ENCODE measurements at regions not wholly inside any gene's neighbourhood (a gene's known extent, or its start where the extent isn't known, plus 50 kb on each side); places are given as distances from the start of the nearest gene placed in this dataset.

GRCh38 chr2:195475336-195475735 is 181.7 kb upstream of the SLC39A10 start:
- POLR2A ChIA-PET, result no interaction called here
- H3K27me3 ChIP-seq (replicated peaks in 1 of 4; ENCODE audit: control extremely low read depth in 1 of 4, control insufficient read depth in 3 of 4, insufficient read depth in 4 of 4, low read length in 3 of 4), result no peaks in the 10 kb centered on the region

GRCh38 chr2:195473862-195474261 is 183.2 kb upstream of the SLC39A10 start:
- H3K79me2 ChIP-seq (ENCODE audit: control insufficient read depth, insufficient read depth, low read length), result no peaks in the 10 kb centered on the region
- no peaks in the 10 kb centered on the region for H3K9me3 ChIP-seq (ENCODE audit: control extremely low read depth in 1 of 3, control insufficient read depth in 2 of 3, insufficient read depth in 1 of 3, low read length in 2 of 3)
- H3K27ac ChIP-seq (ENCODE audit: low read length in 2 of 2), result no peak overlapping the region
- H3K27me3 ChIP-seq (replicated peaks in 1 of 4; ENCODE audit: control extremely low read depth in 1 of 4, control insufficient read depth in 3 of 4, insufficient read depth in 4 of 4, low read length in 3 of 4), result no peaks in the 10 kb centered on the region
- Mint-ChIP-seq H3K4me3 (no peak overlapping the region), H3K4me1 (peaks cover 19% of the 10 kb centered on the region), H3K27me3 (no peaks in the 10 kb centered on the region), H3K27ac (no peak overlapping the region), H3K9me3 (ENCODE audit: insufficient read depth) (peaks cover 3% of the 10 kb centered on the region)
- DNase-seq, result no peak
- H3K4me1 ChIP-seq (ENCODE audit: control insufficient read depth in 2 of 2, insufficient read depth in 2 of 2, low read length in 2 of 2), result peaks cover 28 to 32% of the 10 kb centered on the region in 2 donors
- H3K4me3 ChIP-seq (ENCODE audit: control extremely low read depth in 1 of 5, extremely low read depth in 1 of 5, insufficient read depth in 1 of 5, low read depth in 2 of 5, low read length in 4 of 5), result no peak overlapping the region
- TF ChIP-seq EZH2 (IDR thresholded peaks at IDR 0.05; ENCODE audit: borderline replicate concordance, insufficient read depth, low read depth, low read length, poor library complexity, severe bottlenecking), result no peak
- TF ChIP-seq CTCF (IDR thresholded peaks at IDR 0.05), result no peak
- no peak for ATAC-seq (ENCODE audit: low read depth)
- CTCF ChIA-PET, result no interaction called here
- no peaks in the 10 kb centered on the region for H4K20me1 ChIP-seq (ENCODE audit: control insufficient read depth, insufficient read depth, low read length, poor library complexity, severe bottlenecking)
- POLR2A ChIA-PET, result no interaction called here
- 43% methylated on average over 2 of the region's 6 CpGs for WGBS (ENCODE audit: insufficient coverage)
- H3K9ac ChIP-seq (ENCODE audit: low read length), result no peak overlapping the region
- intact Hi-C loops (cut with micrococcal nuclease), result no loop called here
- H3K36me3 ChIP-seq (replicated peaks in 1 of 2; ENCODE audit: control extremely low read depth in 1 of 2, control insufficient read depth in 1 of 2, extremely low read depth in 1 of 2, insufficient read depth in 2 of 2, low read length in 1 of 2), result no peaks in the 10 kb centered on the region
- no peak overlapping the region for H3K4me2 ChIP-seq (replicated peaks; ENCODE audit: low read depth, low read length, poor library complexity, severe bottlenecking)
- H2AFZ ChIP-seq (ENCODE audit: insufficient read depth, low read depth, low read length, poor library complexity, severe bottlenecking), result no peak overlapping the region

More at GRCh38 chr2:195475336-195475735, 181.7 kb upstream of the SLC39A10 start:
- intact Hi-C loops (cut with micrococcal nuclease), result no loop called here
- DNase-seq (no peak), ATAC-seq (ENCODE audit: low read depth) (no peak)
- H3K4me2 ChIP-seq (replicated peaks; ENCODE audit: low read depth, low read length, poor library complexity, severe bottlenecking), result no peak overlapping the region
- peaks cover 3% of the 10 kb centered on the region for H3K9me3 Mint-ChIP-seq (ENCODE audit: insufficient read depth)
- CTCF ChIA-PET, result interaction anchor here (1.0 kb wide), 1 partner anchor 23 kb away, joined by 3 read pairs; no protein-coding TSS in a partner anchor
- no peak overlapping the region for H3K27ac Mint-ChIP-seq
- H3K4me1 Mint-ChIP-seq, result peaks cover 19% of the 10 kb centered on the region
- no peaks in the 10 kb centered on the region for H4K20me1 ChIP-seq (ENCODE audit: control insufficient read depth, insufficient read depth, low read length, poor library complexity, severe bottlenecking)
- 90% methylated on average over 5 of the region's 5 CpGs for WGBS (ENCODE audit: insufficient coverage)
- TF ChIP-seq EZH2 (IDR thresholded peaks at IDR 0.05; ENCODE audit: borderline replicate concordance, insufficient read depth, low read depth, low read length, poor library complexity, severe bottlenecking), result no peak
- no peak for TF ChIP-seq CTCF (IDR thresholded peaks at IDR 0.05)
- no peaks in the 10 kb centered on the region for H3K9me3 ChIP-seq (ENCODE audit: control extremely low read depth in 1 of 3, control insufficient read depth in 2 of 3, insufficient read depth in 1 of 3, low read length in 2 of 3)
- H3K79me2 ChIP-seq (ENCODE audit: control insufficient read depth, insufficient read depth, low read length), result no peaks in the 10 kb centered on the region
- H3K4me1 ChIP-seq (ENCODE audit: control insufficient read depth in 2 of 2, insufficient read depth in 2 of 2, low read length in 2 of 2), result peaks cover 14 to 17% of the 10 kb centered on the region in 2 donors
- no peak overlapping the region for H2AFZ ChIP-seq (ENCODE audit: insufficient read depth, low read depth, low read length, poor library complexity, severe bottlenecking)
- H3K27me3 Mint-ChIP-seq, result no peaks in the 10 kb centered on the region
- no peaks in the 10 kb centered on the region for H3K36me3 ChIP-seq (replicated peaks in 1 of 2; ENCODE audit: control extremely low read depth in 1 of 2, control insufficient read depth in 1 of 2, extremely low read depth in 1 of 2, insufficient read depth in 2 of 2, low read length in 1 of 2)
- no peak overlapping the region for H3K4me3 ChIP-seq (ENCODE audit: control extremely low read depth in 1 of 5, extremely low read depth in 1 of 5, insufficient read depth in 1 of 5, low read depth in 2 of 5, low read length in 4 of 5)
- no peak overlapping the region for H3K9ac ChIP-seq (ENCODE audit: low read length)
- no peak overlapping the region for H3K4me3 Mint-ChIP-seq
- H3K27ac ChIP-seq (ENCODE audit: low read length in 2 of 2), result no peak overlapping the region

Measured in B cell (primary cell).